GM21723 (cell line): ENCODE measurements at regions not wholly inside any gene's neighbourhood (a gene's known extent, or its start where the extent isn't known, plus 50 kb on each side); places are given as distances from the start of the nearest gene placed in this dataset.
"Not testable (repeated sequence)": the region's sequence is repeated elsewhere in the genome, so short reads cannot be mapped to it uniquely, and the experiment has no call there.

Experiments
- ATAC-seq: cut with Tn5 transposase; IDR thresholded peaks from one replicate; pipeline ENCODE4 v1.9.1; 2021; ENCODE audit warnings: mild to moderate bottlenecking, moderate library complexity; ENCODE audit not compliant: unreplicated experiment

DNA sequence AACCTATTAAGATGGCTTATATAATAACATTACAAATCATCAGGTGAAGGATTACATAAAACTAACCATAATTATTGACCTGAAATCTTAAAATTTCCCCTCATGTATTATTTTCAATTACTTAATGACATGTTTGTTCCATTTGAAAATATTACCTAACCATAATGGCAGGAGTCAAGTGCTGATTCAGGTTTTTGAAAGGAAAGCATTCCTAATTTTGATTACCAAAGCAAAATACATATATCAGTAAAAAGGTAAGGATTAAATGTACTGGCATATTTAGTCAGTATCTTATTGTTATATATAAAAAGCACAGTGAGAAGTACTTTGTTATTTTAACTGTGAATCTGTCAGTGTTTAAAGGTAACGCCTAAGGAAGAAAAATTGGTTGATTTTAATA, 960.0 kb upstream of the CNTN5 start:
- no peak for ATAC-seq

DNA sequence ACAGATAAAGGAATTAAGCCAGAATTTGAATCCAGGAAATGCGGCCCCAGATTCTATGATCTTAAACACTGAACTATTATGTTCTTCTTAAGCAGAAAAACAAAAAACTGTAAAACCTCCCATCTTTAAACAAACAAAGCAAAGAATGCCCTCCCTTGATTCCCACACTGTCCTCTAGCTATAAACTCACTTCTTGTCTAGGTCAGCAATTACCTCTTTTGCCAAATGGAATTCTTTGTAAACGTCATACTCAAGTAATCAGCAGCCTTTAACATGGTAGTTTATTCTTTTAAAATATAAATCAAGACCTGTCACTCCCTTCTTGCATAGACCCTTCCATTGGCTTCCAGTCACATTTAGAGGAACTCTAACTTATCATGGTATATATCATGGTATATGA, 958.9 kb upstream of the CNTN5 start:
- no peak for ATAC-seq

DNA sequence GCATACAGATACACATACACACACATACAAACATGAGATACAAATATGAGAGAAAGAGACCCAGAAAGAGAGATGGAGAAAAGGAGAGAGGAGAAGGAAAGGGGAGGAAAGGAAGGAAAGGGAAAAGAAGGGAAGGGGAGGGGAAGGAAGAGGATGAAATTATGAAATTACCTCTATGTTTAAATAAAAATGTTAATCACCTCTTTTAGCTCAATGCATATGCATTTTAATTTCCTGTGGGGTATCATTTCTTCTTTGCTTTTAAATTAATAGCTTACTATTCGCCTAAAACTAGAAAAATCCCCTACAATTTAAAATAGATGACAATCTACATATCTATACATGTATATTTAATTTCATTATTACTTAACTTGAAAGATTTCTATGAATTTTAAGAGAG, 958.0 kb upstream of the CNTN5 start:
- no peak for ATAC-seq

DNA sequence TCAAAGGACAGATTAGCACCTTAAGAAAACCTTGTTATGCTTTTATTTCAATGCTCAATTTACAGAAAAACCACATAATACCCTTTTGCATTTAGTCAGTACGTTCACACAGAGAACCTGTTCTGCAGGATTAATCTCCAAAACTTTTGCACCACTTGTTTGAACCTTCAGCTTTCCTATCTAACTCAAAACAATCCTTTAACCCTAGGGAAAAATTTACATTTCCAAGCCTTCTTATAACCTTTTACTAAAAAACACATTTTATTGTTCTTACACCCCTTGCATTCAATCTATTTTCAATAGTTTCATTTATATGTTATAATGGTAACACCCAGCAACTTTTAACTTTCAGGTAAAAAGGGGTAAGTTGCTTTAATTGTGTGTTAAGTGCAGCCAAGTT, 952.5 kb upstream of the CNTN5 start:
- no peak for ATAC-seq

DNA sequence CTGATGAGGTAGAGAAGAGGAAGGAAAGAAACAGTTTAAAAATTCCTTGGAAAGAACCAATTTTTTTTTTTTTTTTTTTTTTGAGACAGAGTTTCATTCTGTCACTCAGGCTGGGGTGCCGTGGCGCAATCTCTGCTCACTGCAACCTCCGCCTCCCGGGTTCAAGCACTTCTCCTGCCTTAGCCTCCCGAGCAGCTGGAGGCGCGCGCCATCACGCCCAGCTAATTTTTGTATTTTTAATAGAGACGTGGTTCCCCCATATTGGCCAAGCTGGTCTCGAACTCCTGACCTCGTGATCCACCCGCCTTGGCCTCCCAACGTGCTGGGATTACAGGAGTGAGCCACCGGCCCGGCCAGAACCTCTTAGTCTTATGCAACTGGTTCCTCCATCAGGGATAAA, 951.6 kb upstream of the CNTN5 start:
- not testable (repeated sequence) for ATAC-seq

DNA sequence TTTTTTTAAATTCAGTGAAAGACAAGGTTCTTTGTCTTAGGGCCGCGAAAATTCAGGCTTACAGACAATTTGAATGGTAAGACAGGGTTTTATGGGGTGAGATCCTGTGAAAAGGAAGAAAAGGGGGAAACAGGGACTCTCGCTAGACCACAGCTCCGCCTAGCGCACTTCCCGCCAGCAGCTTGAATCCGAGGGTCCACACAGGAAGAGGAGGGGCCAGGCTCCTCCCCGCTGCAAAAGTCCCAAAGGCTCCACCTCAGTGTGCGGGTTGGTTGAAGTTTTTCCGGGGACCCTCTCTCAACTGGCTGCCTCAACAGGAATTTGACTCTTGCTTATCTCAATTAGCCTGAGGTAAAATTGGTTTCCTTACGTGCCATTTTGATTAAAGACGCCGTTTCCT, 950.9 kb upstream of the CNTN5 start:
- ATAC-seq = no peak

DNA sequence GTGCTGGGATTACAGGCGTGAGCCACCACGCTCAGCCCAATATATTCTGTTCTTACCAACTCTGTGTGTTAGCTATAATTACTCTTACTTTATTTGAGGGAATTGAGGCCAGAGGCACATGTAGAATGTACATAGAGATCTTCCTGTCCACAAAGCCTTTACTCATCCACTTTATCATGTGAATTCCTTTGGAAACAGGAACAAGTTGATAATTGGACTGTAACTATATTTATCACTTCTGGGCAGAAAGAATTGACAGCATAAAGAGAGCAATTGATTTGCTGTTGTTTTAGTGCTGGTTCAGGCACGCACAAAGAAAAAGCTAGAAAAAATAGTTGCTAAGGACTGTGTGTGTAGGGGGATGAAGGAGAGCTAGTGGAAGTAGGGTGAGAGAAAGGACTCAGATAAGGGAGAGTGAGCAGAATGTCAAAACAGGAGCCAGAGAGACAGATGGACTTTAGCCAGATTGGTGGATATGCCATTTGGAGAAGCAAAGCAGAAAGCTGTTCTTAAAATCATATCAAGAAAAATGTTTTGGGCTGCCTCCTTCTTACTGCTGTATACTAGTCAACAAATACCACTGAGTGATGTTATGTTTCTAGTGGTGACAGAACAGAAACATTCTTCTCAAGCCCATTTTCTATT, 929.8 kb upstream of the CNTN5 start:
- no peak for ATAC-seq

DNA sequence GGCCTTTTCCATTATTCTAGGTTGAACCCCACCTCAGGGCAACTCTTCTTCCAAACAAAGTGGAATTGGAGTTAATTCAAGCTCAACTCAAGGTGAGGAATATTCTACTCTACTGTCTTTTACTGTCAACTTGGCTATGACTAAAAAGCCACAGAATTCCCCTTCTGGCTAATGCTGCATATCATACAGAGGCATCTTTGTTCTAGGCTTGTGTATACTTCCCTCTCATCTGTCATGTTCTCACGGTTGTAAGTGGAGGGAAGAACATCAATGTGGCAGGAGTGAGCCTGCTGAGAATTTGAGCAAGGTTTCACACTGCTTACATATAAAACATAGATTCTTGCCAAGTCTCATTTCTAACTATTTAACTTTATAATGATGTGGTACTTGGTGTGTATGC, 921.4 kb upstream of the CNTN5 start:
- no peak for ATAC-seq

DNA sequence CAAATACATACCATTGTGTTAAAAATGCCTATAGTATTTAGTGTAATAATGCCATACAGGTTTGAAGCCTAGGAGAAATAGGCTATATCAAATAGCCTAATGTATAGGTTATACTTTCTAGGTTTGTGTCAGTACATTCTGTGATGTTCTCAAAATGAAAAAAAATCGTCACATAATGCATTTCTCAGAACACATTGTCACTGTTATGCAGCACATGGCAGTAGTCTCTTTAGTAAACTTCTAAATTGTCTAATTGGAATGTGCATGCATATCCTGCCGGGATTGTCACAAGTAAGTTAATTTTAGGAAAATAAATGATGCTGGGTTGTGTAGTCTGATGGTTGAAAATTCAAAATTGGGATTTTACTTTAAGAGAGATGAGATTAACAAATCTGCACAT, 920.1 kb upstream of the CNTN5 start:
- no peak for ATAC-seq

DNA sequence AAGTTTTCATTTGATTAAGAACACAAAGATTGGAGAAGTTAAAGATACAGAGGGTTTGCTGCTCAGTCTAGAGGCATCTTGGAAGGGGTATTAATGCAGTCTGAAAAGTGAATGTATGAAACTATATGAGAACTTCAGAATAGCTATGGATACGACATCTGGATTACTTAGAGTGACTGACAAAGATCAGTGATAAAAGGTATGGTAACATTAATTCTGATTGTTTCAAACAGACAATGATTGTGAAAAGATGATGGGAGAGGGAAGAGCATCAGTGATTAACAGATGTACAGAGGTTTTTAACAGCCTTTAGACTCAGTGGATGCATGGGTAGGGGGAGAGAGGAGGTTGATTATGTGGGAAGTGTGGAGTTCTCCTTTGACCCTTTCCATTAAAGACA, 919.4 kb upstream of the CNTN5 start:
- ATAC-seq = no peak

DNA sequence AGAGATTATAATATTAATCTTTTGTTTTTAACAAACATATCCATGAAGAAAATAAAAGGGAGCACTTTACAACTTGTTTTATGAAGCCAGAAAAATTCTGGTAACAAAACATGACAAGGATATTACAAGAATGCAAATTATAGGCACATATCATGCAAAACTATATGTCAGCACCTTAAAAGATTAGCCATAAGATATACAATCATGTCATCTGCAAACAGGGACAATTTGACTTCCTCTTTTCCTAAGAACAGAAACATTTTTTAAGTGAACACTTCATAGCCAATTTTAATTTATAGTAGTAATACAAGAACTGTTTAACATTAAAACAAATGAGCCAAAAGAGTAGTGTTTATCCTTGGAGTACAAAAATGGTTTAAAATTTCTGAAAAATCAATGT, 916.5 kb upstream of the CNTN5 start:
- ATAC-seq = no peak

DNA sequence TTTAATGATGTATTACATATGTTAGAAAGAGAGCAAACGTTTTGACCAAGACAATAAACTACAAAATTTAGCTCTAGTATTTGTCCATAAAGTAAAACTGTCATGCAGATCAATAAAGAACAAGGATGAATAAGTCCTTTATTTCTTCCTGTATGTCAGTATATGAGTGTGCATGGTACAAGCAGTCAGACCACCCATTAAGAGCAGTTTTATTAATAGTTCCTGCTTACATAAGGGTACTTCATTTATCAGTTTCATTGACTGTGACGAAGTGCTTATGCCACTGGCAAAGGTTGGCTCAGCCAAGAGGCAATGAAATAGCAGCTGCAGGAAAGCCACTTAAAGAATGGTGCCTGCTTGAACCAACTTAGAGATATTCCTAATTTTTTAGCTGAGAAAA, 913.0 kb upstream of the CNTN5 start:
- no peak for ATAC-seq

DNA sequence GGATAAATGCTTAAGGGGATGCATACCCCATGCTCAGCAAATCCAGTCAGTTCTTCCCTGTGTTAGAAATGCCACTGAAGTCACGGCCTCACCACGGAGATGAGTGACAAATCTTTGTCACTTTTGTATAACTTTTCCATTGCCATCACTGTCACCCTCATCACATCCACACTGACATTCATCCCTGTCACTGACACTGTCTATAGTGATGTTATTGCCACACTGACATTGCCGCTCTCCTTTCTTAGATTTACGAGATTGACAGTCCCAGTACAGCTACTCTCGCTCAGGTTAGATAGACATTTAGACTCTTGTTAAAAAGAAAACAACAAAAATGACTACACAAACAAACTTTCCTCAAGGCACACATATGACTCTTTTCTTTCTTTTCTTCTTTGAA, 910.7 kb upstream of the CNTN5 start:
- ATAC-seq = no peak

DNA sequence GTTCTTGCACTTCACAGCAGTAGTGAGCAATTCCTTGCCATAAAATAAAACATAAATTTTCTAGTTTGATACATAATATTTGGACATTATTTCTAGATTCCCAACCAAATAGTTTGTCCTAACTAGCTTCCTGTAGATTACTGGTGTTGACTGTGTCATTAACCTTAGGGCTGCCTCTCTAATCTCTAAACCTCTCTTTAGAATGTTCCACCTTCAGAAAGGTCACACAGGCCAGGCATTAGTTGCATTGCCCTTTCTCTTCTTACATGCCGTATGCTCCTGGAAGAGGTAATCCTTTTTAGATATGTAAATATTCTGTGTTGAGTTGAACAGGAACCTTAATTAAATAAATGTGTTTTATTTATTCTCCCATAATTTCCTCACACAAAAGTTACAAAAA, 904.9 kb upstream of the CNTN5 start:
- no peak for ATAC-seq

DNA sequence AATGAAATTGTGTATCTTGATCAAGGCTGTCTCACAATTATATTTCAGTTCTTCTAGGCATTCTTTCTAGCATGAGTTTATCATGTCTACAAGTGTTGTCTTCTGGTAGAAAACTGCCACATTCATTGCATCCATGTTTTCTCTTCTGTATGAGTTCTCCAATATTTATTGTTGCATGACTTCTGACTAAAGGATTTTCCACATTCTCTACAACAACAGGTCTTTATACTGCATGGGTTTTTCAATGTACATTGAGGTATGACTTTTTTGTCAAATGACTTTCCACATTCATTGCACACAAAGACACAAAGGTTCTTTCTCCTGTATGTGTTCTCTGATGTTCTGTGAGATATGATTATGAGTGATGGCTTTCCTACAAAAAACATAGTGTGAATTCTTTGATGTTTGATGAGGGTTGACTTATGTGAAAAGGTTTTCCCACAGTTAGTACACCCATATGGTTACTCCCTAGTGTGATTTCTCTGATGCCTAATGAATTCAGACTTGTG, 890.6 kb upstream of the CNTN5 start:
- no peak for ATAC-seq

DNA sequence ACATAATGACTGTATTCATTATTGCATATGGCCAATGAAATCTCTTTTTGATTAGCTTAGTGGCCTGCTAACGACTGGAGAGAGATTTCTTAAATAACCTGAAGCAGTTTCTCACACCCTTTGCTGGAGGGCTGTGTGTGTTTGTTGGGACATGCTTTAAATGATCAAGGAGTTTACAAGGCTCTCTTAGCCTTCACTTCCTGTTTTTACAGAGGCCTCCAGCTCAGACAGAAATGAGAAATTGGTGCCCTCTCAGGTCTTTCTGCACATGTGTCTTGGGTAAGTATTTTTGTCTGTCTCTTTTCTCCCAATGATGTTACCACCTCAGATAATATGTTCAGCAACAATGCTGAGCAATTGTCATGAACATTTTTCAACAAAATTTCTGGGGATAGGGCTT, 884.4 kb upstream of the CNTN5 start:
- ATAC-seq = no peak

DNA sequence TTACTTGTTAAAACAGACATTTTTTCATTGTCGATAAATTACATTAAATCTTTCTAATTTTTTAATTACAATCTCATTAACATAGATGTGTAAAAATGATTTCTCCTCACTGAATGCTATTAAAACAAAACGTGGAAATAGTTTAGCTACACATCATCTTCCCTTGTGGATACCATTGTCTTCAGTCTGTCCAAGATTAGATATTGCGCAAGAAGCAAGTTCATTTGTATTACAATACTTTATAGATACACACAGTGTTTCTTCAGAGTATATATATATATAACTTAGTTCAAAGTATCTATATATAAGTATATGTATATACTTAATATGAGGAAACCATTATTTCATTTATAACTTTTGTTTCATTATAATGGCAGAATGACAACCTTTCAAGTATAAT, 883.3 kb upstream of the CNTN5 start:
- ATAC-seq = no peak

DNA sequence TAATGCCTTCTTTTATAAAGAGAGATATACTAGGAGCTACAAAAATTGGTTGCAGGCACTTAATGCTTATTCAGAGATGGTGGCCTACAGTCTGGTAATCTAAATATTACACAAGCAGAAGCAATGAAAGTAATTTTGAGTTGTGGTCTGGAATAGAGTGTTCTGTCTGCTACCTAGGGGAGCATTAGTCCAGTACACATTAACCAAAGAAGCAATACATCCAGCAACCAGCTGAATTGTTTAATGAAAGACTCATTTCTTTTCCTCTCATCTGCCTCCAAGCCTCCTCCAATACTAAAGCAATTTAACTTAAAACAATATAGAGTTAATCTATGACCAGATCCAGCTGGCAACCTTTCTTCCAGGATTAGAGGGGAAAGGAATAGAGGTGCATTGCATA, 877.1 kb upstream of the CNTN5 start:
- no peak for ATAC-seq

DNA sequence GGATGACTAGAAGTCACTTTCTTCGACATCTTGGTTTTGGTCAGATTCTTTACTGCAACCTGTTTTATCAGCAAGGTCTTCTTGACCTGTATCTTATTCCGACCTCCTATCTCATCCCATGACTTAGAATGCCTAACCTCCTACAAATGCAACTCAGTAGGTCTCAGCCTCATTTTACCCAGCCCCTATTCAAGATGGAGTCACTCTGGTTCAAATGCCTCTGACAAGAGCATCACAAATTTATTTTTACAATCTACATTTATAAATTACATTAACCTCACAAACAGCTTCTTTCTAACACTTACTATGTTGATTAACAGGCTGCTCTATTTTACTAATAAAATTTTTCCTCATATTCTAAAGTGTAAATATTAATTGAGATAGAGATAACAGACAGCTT, 867.0 kb upstream of the CNTN5 start:
- ATAC-seq = no peak

DNA sequence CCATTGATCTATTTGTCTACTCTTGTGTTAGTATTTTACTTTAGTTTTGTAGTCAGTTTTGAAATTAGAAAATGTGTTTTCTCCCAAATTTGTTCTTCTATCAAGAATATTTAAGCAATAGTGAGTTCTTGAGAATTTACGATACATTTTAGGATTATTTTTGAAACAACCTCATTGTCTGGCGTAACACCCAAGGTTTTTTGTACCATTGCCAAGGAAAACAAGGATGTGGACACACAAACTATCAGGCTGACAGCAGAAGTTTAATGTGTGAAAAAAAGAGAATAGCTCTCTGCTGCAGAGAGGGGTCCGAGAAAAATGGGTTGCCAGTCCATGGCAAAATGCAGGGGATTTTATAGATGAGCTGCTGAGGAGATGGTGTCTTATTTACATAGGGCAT, 865.1 kb upstream of the CNTN5 start:
- ATAC-seq = no peak

DNA sequence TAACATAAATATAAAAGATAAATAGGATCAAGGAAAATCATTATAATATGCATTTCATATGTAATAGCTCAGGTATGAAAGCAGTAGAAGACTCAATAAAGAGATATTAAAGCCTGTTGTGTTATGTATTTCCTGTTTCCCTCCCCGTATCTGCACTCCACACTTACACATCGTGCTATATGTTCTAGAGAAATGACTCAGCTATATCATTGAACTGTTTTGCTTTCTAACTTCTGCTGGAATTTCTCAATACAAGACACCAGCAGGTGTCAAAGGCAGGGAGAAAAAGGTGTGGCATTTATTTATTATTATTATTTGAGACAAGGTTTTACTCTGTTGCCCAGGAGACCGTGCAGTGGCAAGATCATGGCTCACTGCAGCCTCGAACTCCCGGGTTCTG, 842.8 kb upstream of the CNTN5 start:
- ATAC-seq = no peak

DNA sequence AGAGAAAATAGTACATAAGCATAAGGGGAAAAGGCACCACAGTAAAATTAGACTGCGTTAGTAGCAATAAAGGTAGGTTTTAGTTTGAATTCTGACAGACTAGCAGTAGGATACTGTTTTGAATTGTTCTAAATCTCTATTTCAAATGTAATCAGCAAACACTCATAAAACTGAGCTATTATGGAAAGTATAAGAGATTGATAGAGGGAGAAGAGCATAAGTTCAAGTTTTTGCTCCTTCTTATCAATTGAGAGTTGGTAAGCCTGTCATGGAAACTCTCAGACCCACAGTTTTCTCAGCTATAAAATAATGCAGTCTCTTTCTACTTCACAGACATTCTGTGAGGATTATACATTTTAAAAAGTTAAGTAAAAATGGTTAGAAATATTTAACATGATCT, 840.2 kb upstream of the CNTN5 start:
- ATAC-seq = no peak

DNA sequence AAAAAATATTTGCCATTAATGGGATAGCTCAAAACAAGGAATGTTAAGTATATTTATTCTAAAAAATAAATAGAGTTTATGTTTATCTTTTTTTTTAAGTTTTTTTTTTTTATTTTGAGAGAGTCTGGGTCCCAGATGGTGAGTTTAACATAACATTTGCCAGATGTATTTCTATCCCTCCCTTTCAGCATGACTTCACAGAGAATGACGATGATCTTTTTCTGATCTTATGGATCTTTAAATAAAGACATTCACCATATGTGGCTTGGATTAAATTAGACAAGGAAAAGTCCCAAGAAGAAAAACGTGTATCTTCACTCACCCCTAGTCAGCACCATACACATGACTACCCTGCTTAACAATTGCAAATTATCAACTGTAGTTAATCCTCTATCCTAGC, 839.8 kb upstream of the CNTN5 start:
- ATAC-seq = no peak

DNA sequence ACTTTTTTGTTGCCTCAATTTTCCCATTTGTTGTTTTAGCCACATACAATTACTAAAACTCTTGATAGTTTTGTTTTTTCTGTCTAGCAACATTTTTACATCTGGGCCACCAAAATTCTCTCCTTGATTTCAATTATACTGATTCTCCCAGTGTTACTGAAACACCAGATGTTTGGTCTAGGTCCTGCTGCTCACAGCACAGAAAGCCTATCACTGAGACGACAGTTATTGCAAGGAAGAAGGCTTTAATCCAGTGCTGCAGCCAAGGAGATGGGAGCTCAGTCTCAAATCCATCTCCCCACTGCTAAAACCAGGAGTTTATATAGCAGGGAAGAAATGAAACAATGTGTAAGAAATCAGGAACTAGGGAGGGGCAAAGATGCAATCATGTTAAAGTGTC, 837.7 kb upstream of the CNTN5 start:
- no peak for ATAC-seq
